ENCODE measurements at regions not wholly inside any gene's neighbourhood (a gene's known extent, or its start where the extent isn't known, plus 50 kb on each side); places are given as distances from the start of the nearest gene placed in this dataset.
"Not testable (repeated sequence)": the region's sequence is repeated elsewhere in the genome, so short reads cannot be mapped to it uniquely, and the experiment has no call there.

GRCh38 chr10:64204504-64204903 lies 683.3 kb downstream of the REEP3 start:
- DNase-seq (ENCODE audit: low read depth, low spot score): not testable (repeated sequence)

- no peak for DNase-seq (ENCODE audit: low read depth, low spot score)
These were observed 685.2 kb downstream of the REEP3 start for GRCh38 chr10:64206409-64206808.

GRCh38 chr10:64209561-64209960 lies 688.4 kb downstream of the REEP3 start:
- DNase-seq (ENCODE audit: low read depth, low spot score): no peak

GRCh38 chr10:64210211-64210610 lies 689.0 kb downstream of the REEP3 start:
- no peak for DNase-seq (ENCODE audit: low read depth, low spot score)

GRCh38 chr10:64211466-64211865 lies 690.3 kb downstream of the REEP3 start:
- DNase-seq (ENCODE audit: low read depth, low spot score): no peak

- no peak for DNase-seq (ENCODE audit: low read depth, low spot score)
These were observed 693.9 kb downstream of the REEP3 start for GRCh38 chr10:64215088-64215487.

GRCh38 chr10:64219271-64220025 lies 698.2 kb downstream of the REEP3 start:
- no peak for DNase-seq (ENCODE audit: low read depth, low spot score)

GRCh38 chr10:64234489-64234888 lies 713.3 kb downstream of the REEP3 start:
- no peak for DNase-seq (ENCODE audit: low read depth, low spot score)

GRCh38 chr10:64257704-64258103 lies 736.5 kb downstream of the REEP3 start:
- no peak for DNase-seq (ENCODE audit: low read depth, low spot score)

- DNase-seq (ENCODE audit: low read depth, low spot score): no peak
These were observed 739.9 kb downstream of the REEP3 start for GRCh38 chr10:64261092-64261491.

- no peak for DNase-seq (ENCODE audit: low read depth, low spot score)
These were observed 740.5 kb downstream of the REEP3 start for GRCh38 chr10:64261676-64262075.

GRCh38 chr10:64265961-64266360 lies 744.8 kb downstream of the REEP3 start:
- DNase-seq (ENCODE audit: low read depth, low spot score): no peak

- DNase-seq (ENCODE audit: low read depth, low spot score): no peak
These were observed 750.3 kb downstream of the REEP3 start for GRCh38 chr10:64271508-64271907.

- DNase-seq (ENCODE audit: low read depth, low spot score): no peak
These were observed 750.8 kb downstream of the REEP3 start for GRCh38 chr10:64271983-64272382.

- DNase-seq (ENCODE audit: low read depth, low spot score): no peak
These were observed 753.8 kb downstream of the REEP3 start for GRCh38 chr10:64275001-64275400.

- no peak for DNase-seq (ENCODE audit: low read depth, low spot score)
These were observed 754.6 kb downstream of the REEP3 start for GRCh38 chr10:64275774-64276173.

- no peak for DNase-seq (ENCODE audit: low read depth, low spot score)
These were observed 756.3 kb downstream of the REEP3 start for GRCh38 chr10:64277536-64277935.

- DNase-seq (ENCODE audit: low read depth, low spot score): no peak
These were observed 762.4 kb downstream of the REEP3 start for GRCh38 chr10:64283621-64284020.

- no peak for DNase-seq (ENCODE audit: low read depth, low spot score)
These were observed 765.3 kb downstream of the REEP3 start for GRCh38 chr10:64286533-64286932.

- DNase-seq (ENCODE audit: low read depth, low spot score): no peak
These were observed 767.2 kb downstream of the REEP3 start for GRCh38 chr10:64288404-64288803.

GRCh38 chr10:64303566-64303965 lies 782.4 kb downstream of the REEP3 start:
- DNase-seq (ENCODE audit: low read depth, low spot score): no peak

- DNase-seq (ENCODE audit: low read depth, low spot score): no peak
These were observed 785.6 kb downstream of the REEP3 start for GRCh38 chr10:64306729-64307327.

GRCh38 chr10:64312876-64313275 lies 791.7 kb downstream of the REEP3 start:
- DNase-seq (ENCODE audit: low read depth, low spot score): no peak
